SK-N-DZ (cell line): ENCODE measurements at regions not wholly inside any gene's neighbourhood (a gene's known extent, or its start where the extent isn't known, plus 50 kb on each side); places are given as distances from the start of the nearest gene placed in this dataset.
"Not testable (repeated sequence)": the region's sequence is repeated elsewhere in the genome, so short reads cannot be mapped to it uniquely, and the experiment has no call there.

Source experiments
- DNase-seq: peaks from one replicate; pipeline ENCODE4 v3.0.0-alpha.2; 2015; ENCODE audit warnings: low spot score

DNA sequence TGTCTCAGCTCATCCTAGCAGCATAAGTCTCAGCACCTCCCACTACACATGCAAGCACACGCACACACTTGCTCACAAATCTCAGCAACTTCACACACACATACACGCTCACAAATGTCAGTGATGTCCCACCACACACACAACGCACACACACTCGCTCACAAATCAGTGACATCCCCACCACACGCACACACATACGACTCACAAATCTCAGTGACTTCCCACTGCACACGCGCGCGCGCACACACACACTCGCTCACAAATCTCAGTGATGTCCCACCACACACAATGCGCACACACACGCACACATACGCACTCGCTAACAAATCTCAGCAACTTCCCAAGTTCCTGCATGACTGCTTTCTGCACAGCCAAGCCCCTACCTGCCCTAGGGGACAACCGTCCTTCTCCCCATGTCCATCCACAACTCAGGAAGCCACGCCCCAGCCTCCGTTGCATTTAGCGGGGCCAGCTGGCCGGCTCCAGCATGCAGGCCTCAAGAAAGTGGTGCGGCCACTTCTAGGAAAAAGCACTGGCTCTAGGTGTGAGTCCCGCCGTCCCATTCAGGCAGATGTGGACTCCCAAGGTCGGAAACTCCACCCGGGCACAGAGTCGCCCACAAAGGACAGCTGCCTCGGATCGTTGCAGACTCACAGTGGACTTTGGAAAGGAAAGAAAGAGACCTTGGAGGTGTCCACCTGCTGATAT, 180.1 kb upstream of the SALL3 start:
- no peak for DNase-seq

GRCh38 chr18:78800102-78800851, 179.3 kb upstream of the SALL3 start:
- DNase-seq = not testable (repeated sequence)

DNA sequence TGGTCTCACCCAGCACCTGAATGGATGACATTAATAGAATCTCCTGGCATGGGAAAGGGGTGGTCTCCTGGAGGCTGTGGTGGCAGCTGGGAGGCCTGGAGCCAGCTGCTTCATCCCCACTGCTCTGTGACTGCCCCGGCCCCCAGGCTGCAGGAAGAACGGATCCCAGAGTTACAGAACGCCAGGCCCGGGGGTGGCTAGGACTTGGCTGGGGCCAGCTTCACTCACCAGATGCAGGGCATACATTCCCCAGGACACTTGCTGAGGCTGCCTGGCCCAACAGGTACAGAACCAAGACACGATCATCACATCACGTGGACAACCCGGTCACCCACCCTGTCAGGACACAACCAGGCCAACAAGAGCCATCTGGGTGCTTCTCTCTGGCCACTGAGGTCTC, 178.6 kb upstream of the SALL3 start:
- DNase-seq = no peak

- DNase-seq = no peak
Measured at GRCh38 chr18:78803104-78803503, 176.5 kb upstream of the SALL3 start.

DNA sequence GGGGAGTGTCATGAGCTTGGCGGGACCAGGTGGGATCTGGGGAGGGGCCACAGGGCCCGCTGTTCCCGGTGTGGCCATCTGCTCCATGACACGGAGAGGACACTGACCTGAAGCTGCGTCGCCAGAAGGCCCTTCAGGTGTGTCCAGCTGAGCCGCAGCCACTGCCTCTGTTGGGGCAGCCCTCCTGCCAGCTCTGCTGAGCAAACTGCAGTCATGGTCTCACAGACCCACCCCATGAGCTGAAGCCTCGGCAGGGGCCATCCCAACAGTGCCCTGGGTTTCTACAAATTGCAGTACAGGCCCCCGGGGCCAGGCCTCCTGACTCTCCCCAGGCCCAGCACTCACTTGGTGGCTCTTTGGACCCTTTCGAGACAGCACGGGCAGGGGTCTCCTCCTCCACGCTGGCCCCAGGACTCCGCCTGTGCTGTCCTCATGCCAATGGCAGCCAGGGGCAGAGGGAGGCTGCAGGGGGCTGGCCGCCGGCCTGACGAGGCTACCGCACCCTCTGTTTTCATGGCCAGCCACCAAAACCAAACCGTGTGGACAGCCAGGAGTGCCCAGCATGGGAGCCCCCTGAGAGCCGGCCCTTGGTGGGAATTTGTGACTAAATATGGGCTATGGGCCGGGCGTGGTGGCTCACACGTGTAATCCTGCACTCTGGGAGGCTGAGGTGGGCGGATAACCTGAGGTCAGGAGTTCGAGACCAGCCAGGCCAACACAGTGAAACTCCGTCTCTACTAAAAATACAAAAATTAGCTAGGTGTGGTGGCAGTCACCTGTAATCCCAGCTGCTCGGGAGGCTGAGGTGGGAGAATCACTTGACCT, 175.2 kb upstream of the SALL3 start:
- no peak for DNase-seq

DNA sequence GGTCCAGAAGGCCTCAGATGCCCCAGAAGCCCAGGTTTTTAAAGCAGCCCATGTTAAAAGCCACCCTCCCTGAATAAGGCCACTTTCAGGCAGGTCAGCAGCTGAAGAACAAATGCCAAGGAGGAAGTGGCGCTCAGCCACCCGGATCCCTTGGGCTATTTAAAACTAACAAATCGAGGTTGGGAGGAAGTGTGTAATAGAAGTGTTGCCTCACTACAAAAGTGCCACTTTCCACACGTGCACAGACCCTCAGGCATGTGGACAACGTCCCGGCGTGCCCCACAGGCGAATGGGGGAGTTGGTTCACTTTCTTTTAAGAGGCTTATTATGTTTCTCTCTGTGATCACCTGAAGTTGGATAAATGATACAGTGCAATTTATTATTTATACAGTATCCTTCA, 173.8 kb upstream of the SALL3 start:
- DNase-seq = no peak

DNA sequence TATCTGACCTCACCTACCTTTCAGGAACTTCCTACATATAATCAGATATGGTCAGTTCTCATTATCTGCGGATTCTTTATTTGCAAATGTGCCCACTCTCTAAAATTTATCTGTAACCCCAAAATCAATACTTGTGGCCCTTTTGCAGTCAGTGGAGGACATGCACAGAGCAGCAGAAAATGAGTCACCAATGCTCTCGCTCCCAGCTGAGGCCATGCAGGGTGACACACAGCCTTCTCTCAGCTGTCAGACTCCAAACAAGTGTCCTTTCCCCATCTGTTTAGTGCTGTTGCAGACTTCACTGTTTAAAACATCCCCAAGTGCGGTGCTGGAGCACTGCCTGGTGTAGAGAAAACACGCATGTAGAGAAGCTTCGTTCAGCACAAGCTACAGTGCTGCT, 171.9 kb upstream of the SALL3 start:
- DNase-seq = no peak

DNA sequence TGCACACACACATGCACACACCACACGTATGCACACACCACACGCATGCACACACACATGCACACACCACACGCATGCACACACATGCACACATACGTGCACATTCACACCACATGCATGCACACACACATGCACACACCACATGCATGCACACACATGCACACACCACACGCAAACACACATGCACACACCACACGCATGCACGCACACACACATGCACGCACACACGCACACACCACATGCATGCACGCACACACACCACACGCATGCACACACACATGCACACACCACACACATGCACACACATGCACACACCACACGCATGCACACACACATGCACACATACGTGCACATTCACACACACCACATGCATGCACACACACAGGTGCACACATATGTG, 169.8 kb upstream of the SALL3 start:
- no peak for DNase-seq

DNA sequence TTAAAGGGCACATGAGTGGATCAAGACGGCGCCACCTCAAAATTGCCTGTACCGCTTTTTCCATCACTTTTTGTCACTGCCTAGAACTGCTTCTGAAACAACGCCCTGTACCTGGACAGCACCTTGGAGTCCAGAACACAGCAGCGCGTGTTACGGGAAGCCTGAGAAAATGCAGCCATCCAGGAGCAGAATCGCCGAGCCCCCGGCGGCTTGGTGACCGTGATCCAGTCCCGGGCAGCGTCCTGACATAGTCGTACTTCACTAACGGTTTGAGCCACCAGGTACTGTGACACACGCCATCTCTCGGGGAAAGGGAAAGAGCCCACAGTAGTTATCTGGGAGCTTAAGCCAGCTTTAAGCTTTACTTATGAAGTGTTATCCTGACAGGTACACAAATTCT, 168.9 kb upstream of the SALL3 start:
- no peak for DNase-seq

- no peak for DNase-seq
Measured at GRCh38 chr18:78812067-78812466, 167.6 kb upstream of the SALL3 start.

DNA sequence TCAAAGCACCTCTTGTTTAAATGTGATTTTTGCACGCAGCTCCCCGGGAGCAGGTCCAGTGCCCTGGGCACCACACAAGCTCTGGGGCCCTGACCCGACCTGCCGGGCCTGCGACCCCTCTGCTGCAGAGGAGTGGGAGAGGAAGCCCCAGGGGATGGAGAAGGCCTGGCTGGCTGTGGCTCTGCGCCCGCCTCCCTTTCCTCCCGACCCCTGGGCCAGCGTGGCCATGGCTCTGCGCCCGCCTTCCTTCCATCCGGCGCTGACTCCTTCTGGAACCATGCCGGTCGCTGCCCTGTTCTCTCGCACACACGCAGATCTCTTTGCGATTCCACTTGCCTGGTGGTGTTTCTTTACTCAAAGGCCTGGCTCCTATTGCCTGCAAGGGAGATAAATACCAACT, 166.5 kb upstream of the SALL3 start:
- DNase-seq = no peak

GRCh38 chr18:78813936-78814710, 165.5 kb upstream of the SALL3 start:
- DNase-seq = no peak

DNA sequence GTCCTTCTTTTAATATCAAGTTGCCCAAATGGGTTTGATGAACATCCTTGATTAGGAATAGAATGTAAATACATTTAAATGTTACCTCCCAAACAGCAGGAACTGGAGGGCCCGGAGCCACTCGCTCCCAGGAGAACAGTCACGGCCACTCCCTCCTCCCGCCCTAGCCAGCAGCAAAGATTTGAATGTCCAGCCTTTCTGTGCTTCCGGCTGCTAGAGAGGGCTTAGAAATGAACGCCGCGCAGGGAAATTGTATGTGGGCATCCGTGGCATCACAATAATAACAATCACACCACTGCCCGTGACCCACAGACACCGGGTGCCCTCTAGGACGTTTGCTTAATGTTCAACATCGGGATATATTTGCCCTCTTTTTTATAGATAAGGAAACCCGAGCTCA, 164.9 kb upstream of the SALL3 start:
- DNase-seq = no peak

GRCh38 chr18:78816114-78816513, 163.5 kb upstream of the SALL3 start:
- DNase-seq = no peak

- DNase-seq = no peak
Measured at GRCh38 chr18:78816916-78817315, 162.7 kb upstream of the SALL3 start.

DNA sequence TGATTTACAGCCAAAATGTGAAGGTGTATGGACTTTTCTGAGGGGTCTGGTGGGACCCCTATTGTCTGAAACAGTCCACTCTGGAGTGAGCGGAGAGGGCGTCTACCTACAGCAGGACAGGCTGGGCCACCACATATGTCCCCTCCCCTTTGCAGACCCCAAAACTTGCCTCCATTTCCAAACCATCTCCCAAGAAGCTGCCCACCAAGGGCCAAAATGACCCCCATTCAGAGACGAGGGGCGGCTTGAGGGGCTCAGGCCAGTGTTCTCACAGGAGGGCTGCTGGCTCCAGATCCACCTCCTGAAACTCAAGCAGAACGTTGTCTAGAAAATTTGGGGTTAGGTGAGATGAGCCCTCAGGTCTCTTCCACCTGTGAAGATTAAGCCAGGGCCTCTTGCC, 161.1 kb upstream of the SALL3 start:
- DNase-seq = no peak

GRCh38 chr18:78818961-78819360, 160.7 kb upstream of the SALL3 start:
- no peak for DNase-seq

DNA sequence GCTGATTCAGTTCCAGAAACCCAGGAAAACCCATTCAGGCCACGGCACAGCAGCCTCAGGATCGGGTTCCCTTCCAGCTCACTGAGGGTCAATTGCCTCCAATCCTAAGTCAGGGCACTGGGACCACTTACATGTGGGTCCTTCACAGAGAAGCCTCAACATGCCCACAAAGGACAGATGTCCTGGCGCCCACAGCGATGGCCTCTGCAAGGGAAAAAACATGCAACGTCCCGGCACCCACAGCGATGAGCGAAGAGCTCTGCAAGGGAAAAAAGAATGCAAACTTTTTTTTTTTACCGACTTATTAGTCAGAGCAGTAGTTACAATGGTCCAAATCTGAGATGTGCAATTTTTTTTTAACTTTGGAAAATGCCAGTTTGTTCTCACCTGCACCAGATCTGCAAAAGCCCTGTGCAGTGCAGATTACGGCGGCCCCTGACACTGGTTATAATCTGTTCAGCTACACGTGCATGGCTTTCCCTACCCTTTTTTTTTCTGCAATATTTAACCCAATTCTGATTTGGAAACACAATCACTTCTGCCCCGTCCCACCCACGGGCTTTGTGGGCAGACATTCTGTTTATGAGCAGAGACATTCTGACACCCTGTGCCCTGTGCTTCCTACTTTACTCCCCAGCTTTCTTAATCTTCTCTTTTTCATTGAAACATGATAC, 159.3 kb upstream of the SALL3 start:
- DNase-seq = no peak

- DNase-seq = no peak
Measured at GRCh38 chr18:78821396-78821795, 158.2 kb upstream of the SALL3 start.

DNA sequence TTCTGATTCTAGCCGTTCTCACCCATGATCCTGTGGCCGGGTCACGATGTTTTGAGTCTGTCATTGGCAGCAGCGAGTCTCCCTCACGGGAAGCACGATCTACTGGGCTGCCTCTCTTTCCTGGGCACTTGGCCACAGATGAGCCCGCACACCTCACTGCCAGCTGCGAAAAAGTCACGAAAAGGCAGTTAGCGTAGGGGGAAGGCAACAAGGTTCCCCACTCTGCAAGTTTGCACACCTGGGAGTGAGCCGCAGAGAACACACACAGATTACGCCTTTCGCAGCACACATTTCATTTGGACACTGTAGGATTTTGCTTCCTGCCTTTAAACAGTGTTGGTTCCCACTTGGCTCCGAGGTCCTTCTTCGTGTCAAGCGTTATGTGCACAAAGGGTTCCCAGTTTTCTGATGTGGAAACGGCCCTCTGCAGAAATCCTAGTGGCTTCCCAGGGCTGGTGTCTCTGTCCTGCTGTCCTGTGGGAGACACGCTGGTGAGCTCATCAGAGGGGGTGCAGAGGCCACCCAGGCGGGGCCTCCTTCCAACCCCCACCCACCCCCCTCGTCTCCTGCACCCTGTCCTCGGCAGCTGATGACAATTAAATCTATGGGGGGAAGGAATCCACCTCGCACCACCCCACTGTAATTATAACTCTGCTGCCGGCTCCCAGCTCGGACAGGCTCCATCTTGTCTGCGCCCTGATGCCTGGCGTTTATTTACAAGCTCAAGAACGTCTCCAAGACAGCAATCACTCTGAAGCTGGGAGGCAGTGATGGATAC, 157.3 kb upstream of the SALL3 start:
- no peak for DNase-seq

DNA sequence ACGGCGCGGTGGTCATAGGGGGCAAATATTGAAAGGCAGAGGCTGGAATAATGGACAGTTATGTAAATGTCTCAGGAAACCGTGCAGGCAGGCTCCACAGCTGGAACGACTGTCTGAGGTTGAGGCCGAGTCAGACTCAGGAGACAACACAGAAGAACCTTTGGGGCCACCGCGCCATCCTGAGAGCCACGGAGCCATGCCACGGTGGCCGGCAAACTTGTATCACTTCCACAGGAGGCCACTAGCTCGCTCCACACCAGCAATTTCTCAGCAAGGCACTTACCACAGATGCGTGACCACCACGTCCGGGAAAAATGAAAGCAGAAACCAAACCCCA, 156.7 kb upstream of the SALL3 start:
- no peak for DNase-seq
